ENCODE measurements at regions not wholly inside any gene's neighbourhood (a gene's known extent, or its start where the extent isn't known, plus 50 kb on each side); places are given as distances from the start of the nearest gene placed in this dataset.

GRCh38 chr7:34550996-34551395 lies 107.0 kb upstream of the NPSR1 start:
- TF ChIP-seq CTCF (conservative IDR thresholded peaks at IDR 0.05; ENCODE audit: low read depth, low read length) (no peak), EZH2 (IDR thresholded peaks at IDR 0.05; ENCODE audit: low read length, unreplicated experiment) (no peak), EZH2phosphoT487 (IDR thresholded peaks at IDR 0.05; ENCODE audit: borderline replicate concordance, low read length) (no peak)

All from PC-3 (cell line).